ENCODE measurements at regions not wholly inside any gene's neighbourhood (a gene's known extent, or its start where the extent isn't known, plus 50 kb on each side); places are given as distances from the start of the nearest gene placed in this dataset.
"Not testable (repeated sequence)": the region's sequence is repeated elsewhere in the genome, so short reads cannot be mapped to it uniquely, and the experiment has no call there.

- no peak for FAIRE-seq
Measured at GRCh38 chr4:34289489-34289888, 1954.8 kb downstream of the ARAP2 start.

GRCh38 chr4:34289962-34290361 lies 1954.4 kb downstream of the ARAP2 start:
- FAIRE-seq: no peak

- FAIRE-seq: no peak
Measured at GRCh38 chr4:34293459-34293858, 1950.9 kb downstream of the ARAP2 start.

- no peak for FAIRE-seq
Measured at GRCh38 chr4:34309383-34309906, 1934.9 kb downstream of the ARAP2 start.

- FAIRE-seq: no peak
Measured at GRCh38 chr4:34318773-34319172, 1925.5 kb downstream of the ARAP2 start.

- FAIRE-seq: peak; percentile 8
Measured at GRCh38 chr4:34323549-34324320, 1920.6 kb downstream of the ARAP2 start.

GRCh38 chr4:34328939-34329338 lies 1915.4 kb downstream of the ARAP2 start:
- FAIRE-seq: no peak

- FAIRE-seq: not testable (repeated sequence)
Measured at GRCh38 chr4:34335156-34335555, 1909.2 kb downstream of the ARAP2 start.

GRCh38 chr4:34335556-34335955 lies 1908.8 kb downstream of the ARAP2 start:
- FAIRE-seq: not testable (repeated sequence)

- no peak for FAIRE-seq
Measured at GRCh38 chr4:34362654-34363053, 1881.7 kb downstream of the ARAP2 start.

GRCh38 chr4:34363842-34364241 lies 1880.5 kb downstream of the ARAP2 start:
- no peak for FAIRE-seq

- FAIRE-seq: no peak
Measured at GRCh38 chr4:34365946-34366345, 1878.4 kb downstream of the ARAP2 start.

- no peak for FAIRE-seq
Measured at GRCh38 chr4:34371676-34372075, 1872.6 kb downstream of the ARAP2 start.

GRCh38 chr4:34372815-34373214 lies 1871.5 kb downstream of the ARAP2 start:
- no peak for FAIRE-seq

GRCh38 chr4:34373456-34373855 lies 1870.9 kb downstream of the ARAP2 start:
- FAIRE-seq: no peak

GRCh38 chr4:34412233-34412632 lies 1832.1 kb downstream of the ARAP2 start:
- no peak for FAIRE-seq

- FAIRE-seq: no peak
Measured at GRCh38 chr4:34412911-34413310, 1831.4 kb downstream of the ARAP2 start.

GRCh38 chr4:34417160-34417559 lies 1827.2 kb downstream of the ARAP2 start:
- no peak for FAIRE-seq

GRCh38 chr4:34419871-34420270 lies 1824.4 kb downstream of the ARAP2 start:
- no peak for FAIRE-seq

GRCh38 chr4:34422472-34423175 lies 1821.7 kb downstream of the ARAP2 start:
- no peak for FAIRE-seq

GRCh38 chr4:34432706-34433105 lies 1811.6 kb downstream of the ARAP2 start:
- no peak for FAIRE-seq

- not testable (repeated sequence) for FAIRE-seq
Measured at GRCh38 chr4:34434377-34434776, 1809.9 kb downstream of the ARAP2 start.

- FAIRE-seq: no peak
Measured at GRCh38 chr4:34464196-34464595, 1780.1 kb downstream of the ARAP2 start.

- FAIRE-seq: no peak
Measured at GRCh38 chr4:34466411-34466810, 1777.9 kb downstream of the ARAP2 start.

Data from endometrium (tissue), 2 donors.